ENCODE measurements at regions not wholly inside any gene's neighbourhood (a gene's known extent, or its start where the extent isn't known, plus 50 kb on each side); places are given as distances from the start of the nearest gene placed in this dataset.

DNA sequence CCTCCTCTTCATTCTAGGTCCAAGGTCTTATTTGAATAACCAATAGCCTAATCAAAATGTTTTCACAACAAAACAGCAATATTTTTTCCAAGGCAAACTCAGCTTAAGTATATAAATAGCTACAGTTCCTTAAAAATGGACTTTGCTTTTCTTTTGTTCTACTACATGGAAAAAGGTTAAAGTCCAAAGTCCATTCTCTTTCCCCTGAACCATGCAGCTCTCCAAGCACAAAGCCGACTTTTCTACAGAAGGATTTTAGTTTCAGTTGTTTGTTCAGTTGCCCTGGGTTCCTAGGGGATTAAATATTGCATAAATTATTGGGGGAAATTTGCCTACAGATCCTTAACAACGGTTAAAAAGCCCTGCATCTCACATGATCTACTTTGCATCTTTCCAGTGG lies 677.0 kb upstream of the KLF4 start:
- peaks cover 3% of the 10 kb centered on the region for H3K9me3 Mint-ChIP-seq (ENCODE audit: low read depth)
- no peak for DNase-seq (ENCODE audit: low spot score, unreplicated experiment)
- H3K4me3 Mint-ChIP-seq (ENCODE audit: low read depth): no peak overlapping the region
- peaks cover 78% of the 10 kb centered on the region for H3K27me3 Mint-ChIP-seq
- H3K4me1 Mint-ChIP-seq (ENCODE audit: low read depth): peaks cover 19% of the 10 kb centered on the region
- H3K36me3 Mint-ChIP-seq (ENCODE audit: insufficient read depth): peaks cover 3% of the 10 kb centered on the region
- TF ChIP-seq, protein P1, sequence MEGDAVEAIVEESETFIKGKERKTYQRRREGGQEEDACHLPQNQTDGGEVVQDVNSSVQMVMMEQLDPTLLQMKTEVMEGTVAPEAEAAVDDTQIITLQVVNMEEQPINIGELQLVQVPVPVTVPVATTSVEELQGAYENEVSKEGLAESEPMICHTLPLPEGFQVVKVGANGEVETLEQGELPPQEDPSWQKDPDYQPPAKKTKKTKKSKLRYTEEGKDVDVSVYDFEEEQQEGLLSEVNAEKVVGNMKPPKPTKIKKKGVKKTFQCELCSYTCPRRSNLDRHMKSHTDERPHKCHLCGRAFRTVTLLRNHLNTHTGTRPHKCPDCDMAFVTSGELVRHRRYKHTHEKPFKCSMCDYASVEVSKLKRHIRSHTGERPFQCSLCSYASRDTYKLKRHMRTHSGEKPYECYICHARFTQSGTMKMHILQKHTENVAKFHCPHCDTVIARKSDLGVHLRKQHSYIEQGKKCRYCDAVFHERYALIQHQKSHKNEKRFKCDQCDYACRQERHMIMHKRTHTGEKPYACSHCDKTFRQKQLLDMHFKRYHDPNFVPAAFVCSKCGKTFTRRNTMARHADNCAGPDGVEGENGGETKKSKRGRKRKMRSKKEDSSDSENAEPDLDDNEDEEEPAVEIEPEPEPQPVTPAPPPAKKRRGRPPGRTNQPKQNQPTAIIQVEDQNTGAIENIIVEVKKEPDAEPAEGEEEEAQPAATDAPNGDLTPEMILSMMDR (IDR thresholded peaks at IDR 0.05; ENCODE audit: unreplicated experiment): no peak
- H3K27ac Mint-ChIP-seq: no peak overlapping the region

DNA sequence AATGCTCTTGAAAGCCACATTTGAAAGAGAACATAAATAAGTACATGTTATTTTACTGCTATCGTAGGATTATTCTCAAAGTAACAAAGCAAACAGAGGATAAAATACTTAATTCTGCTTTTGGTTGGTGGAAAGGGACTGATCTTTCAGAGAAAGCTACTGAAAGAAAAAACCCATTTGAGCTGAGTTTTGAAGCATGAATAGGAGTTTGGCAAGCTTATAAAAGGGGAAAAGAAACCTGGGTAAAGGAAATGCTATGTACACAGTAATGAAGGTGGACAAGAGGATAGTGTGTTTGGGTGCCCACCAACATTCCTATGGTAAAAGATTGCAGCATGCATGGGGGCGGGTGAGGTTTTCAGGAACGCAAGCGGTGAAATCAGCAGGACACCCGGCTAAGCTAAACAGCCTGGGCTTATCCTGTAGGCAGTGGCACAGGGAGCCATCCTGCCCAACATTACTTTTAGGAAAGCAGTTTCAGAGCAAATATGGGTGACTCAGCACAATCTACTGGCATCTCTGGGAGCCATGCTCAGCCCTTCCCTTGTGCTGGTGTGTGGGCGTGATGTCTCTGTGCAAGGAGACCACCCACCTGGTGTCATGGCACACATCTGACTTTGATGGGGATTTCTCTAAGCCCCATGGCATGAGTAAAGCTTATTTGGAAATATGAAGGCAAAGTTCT lies 673.9 kb upstream of the KLF4 start:
- TF ChIP-seq, protein P1 (IDR thresholded peaks at IDR 0.05; ENCODE audit: unreplicated experiment): no peak
- DNase-seq (ENCODE audit: low spot score, unreplicated experiment): no peak
- Mint-ChIP-seq H3K27me3 (peaks cover 86% of the 10 kb centered on the region), H3K9me3 (ENCODE audit: low read depth) (peaks cover 3% of the 10 kb centered on the region), H3K36me3 (ENCODE audit: insufficient read depth) (peaks cover 3% of the 10 kb centered on the region), H3K4me3 (ENCODE audit: low read depth) (no peak overlapping the region), H3K4me1 (ENCODE audit: low read depth) (peaks cover 28% of the 10 kb centered on the region), H3K27ac (no peak overlapping the region)

DNA sequence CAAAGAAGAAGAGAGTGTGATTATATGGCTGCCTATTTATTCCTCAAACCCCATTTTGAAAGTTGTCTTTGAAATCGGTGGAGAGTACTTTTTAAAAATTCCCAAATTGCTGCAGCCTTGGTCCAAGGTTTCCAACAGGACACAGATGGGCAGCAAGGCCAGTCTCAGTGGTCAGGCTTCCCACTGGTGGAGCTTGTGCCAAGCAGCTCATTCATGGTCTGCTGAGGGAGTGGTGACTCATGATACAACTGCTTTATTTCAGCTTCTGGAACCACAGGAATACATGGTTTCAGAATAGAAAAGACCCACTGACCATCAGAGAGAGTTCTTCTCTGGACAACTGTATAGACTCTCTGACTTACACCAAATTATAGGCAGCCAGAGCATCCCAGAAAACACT lies 673.1 kb upstream of the KLF4 start:
- H3K36me3 Mint-ChIP-seq (ENCODE audit: insufficient read depth): peaks cover 3% of the 10 kb centered on the region
- peaks cover 87% of the 10 kb centered on the region for H3K27me3 Mint-ChIP-seq
- no peak overlapping the region for H3K4me3 Mint-ChIP-seq (ENCODE audit: low read depth)
- H3K9me3 Mint-ChIP-seq (ENCODE audit: low read depth): peaks cover 3% of the 10 kb centered on the region
- H3K4me1 Mint-ChIP-seq (ENCODE audit: low read depth): peaks cover 28% of the 10 kb centered on the region
- H3K27ac Mint-ChIP-seq: no peak overlapping the region
- DNase-seq (ENCODE audit: low spot score, unreplicated experiment): no peak
- TF ChIP-seq, protein P1 (IDR thresholded peaks at IDR 0.05; ENCODE audit: unreplicated experiment): no peak

DNA sequence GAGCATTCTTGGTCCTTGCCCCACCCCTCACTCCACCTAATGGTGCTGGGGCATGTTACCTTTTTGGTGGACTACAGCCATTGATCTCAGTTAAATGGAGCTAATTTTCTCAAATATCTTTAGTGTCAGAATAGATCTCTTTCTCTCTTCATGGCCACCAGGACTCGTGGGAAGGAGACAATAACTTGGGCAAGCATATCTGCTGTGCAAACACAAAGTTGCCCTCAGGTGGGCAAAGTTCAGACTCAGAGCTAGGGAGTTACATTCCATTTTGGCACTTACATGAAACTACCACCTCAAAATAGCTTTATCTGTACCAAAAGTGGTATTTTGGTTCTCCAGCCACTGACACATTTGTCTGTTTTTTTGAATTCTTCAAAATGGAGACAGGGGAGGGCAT lies 671.9 kb upstream of the KLF4 start:
- H3K4me1 Mint-ChIP-seq (ENCODE audit: low read depth): peaks cover 25% of the 10 kb centered on the region
- H3K36me3 Mint-ChIP-seq (ENCODE audit: insufficient read depth): peaks cover 3% of the 10 kb centered on the region
- no peak overlapping the region for H3K4me3 Mint-ChIP-seq (ENCODE audit: low read depth)
- DNase-seq (ENCODE audit: low spot score, unreplicated experiment): no peak
- TF ChIP-seq, protein P1 (IDR thresholded peaks at IDR 0.05; ENCODE audit: unreplicated experiment): no peak
- no peak overlapping the region for H3K27ac Mint-ChIP-seq
- H3K9me3 Mint-ChIP-seq (ENCODE audit: low read depth): peaks cover 3% of the 10 kb centered on the region
- peaks cover 79% of the 10 kb centered on the region for H3K27me3 Mint-ChIP-seq

DNA sequence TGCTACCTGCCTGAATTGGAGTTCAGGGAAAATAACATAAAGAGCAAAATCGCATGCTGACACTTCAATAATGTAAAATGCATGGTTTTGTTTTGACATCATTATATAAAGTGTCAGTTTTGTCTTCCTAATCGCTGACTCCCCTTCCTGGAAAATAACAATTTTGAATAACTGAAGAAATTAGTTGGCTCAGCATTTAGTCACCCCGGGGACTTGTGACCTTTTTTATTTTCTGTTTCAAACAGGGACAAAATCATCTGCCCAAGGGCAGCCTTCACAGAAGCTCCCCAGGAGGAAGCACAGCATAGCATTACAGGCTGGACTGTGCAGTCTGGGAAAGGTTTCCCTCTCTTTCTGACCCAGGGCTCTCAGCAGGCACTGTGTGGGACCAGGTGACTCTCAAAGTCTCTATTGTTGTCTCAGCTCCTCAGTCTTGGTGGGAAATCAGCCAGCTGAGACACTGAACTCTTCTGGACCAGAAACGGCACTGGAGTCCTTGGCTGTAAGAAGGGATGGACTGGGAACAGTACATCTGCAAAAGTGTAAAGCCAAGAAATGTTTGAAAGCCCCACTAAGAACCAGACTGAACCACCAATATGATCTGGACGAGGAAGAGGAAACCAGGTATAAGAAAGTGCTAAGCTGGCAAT lies 671.3 kb upstream of the KLF4 start:
- Mint-ChIP-seq H3K9me3 (ENCODE audit: low read depth) (no peaks in the 10 kb centered on the region), H3K36me3 (ENCODE audit: insufficient read depth) (no peaks in the 10 kb centered on the region), H3K4me3 (ENCODE audit: low read depth) (no peak overlapping the region), H3K27me3 (peaks cover 74% of the 10 kb centered on the region), H3K27ac (no peak overlapping the region), H3K4me1 (ENCODE audit: low read depth) (peaks cover 24% of the 10 kb centered on the region)
- TF ChIP-seq, protein P1 (IDR thresholded peaks at IDR 0.05; ENCODE audit: unreplicated experiment): no peak
- no peak for DNase-seq (ENCODE audit: low spot score, unreplicated experiment)
